Testis (tissue), 2 donors: ENCODE measurements at regions not wholly inside any gene's neighbourhood (a gene's known extent, or its start where the extent isn't known, plus 50 kb on each side); places are given as distances from the start of the nearest gene placed in this dataset.

Experiments
- POLR2A ChIP-seq: fragments of 450-650 bp; IDR thresholded peaks from one replicate; pipeline ENCODE4 v1.6.1; 2017; ENCODE audit warnings: antibody characterized with exemption, mild to moderate bottlenecking, moderate library complexity
- TF ChIP-seq, protein P1 (sequence below), 3 experiments: fragments of 450-650 bp in 2 of 3; fragments of 200-600 bp in 1 of 3; sonication (generic) in 1 of 3; IDR thresholded peaks; one replicate each; pipeline ENCODE4 v1.5.1; 2016 to 2019; ENCODE audit warnings: antibody characterized with exemption in 3 of 3, mild to moderate bottlenecking in 2 of 3, moderate library complexity in 1 of 3

DNA sequence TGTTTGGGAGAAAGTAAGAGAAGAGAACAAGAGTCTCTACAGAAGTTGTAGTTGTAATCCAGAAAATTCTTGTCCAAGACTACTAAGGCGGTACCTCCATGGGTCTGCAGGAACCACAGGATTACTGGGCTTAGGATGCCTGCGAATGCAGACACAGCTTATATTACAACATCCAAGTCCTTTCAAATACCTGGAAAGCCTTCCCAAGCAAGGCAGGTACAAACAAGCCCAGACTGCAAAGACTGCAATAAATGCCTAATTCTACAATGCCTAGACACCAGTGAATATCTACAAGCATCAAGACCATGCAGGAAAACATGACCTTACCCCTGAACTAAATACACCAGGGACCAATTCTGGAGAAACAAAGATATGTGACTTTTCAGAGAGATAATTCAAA is 178.2 kb downstream of the ARL4A start:
- TF ChIP-seq, protein P1, sequence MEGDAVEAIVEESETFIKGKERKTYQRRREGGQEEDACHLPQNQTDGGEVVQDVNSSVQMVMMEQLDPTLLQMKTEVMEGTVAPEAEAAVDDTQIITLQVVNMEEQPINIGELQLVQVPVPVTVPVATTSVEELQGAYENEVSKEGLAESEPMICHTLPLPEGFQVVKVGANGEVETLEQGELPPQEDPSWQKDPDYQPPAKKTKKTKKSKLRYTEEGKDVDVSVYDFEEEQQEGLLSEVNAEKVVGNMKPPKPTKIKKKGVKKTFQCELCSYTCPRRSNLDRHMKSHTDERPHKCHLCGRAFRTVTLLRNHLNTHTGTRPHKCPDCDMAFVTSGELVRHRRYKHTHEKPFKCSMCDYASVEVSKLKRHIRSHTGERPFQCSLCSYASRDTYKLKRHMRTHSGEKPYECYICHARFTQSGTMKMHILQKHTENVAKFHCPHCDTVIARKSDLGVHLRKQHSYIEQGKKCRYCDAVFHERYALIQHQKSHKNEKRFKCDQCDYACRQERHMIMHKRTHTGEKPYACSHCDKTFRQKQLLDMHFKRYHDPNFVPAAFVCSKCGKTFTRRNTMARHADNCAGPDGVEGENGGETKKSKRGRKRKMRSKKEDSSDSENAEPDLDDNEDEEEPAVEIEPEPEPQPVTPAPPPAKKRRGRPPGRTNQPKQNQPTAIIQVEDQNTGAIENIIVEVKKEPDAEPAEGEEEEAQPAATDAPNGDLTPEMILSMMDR (IDR thresholded peaks at IDR 0.05), result no peak
- TF ChIP-seq POLR2A, result no peak
